NCI-H128 (cell line): ENCODE measurements at regions not wholly inside any gene's neighbourhood (a gene's known extent, or its start where the extent isn't known, plus 50 kb on each side); places are given as distances from the start of the nearest gene placed in this dataset.

Experiments
- DNase-seq: peaks from one replicate; lab custom pipeline; 2025; ENCODE audit not compliant: unreplicated experiment; lab: John Stamatoyannopoulos, UW

- no peak for DNase-seq
Observed at GRCh38 chr11:70623906-70624597, 225.7 kb downstream of the CTTN start.

- no peak for DNase-seq
Observed at GRCh38 chr11:70624598-70624993, 226.3 kb downstream of the CTTN start.

- DNase-seq, result no peak
Observed at GRCh38 chr11:70625051-70625450, 226.7 kb downstream of the CTTN start.

- DNase-seq, result no peak
Observed at GRCh38 chr11:70625582-70626518, 227.5 kb downstream of the CTTN start.

- DNase-seq, result no peak
Observed at GRCh38 chr11:70627219-70627618, 228.9 kb downstream of the CTTN start.

GRCh38 chr11:70628176-70628854 is 230.0 kb downstream of the CTTN start:
- DNase-seq, result no peak

GRCh38 chr11:70628855-70629844 is 230.8 kb downstream of the CTTN start:
- no peak for DNase-seq

- no peak for DNase-seq
Observed at GRCh38 chr11:70630068-70630467, 231.7 kb downstream of the CTTN start.

GRCh38 chr11:70630816-70631623 is 232.7 kb downstream of the CTTN start:
- DNase-seq, result no peak

GRCh38 chr11:70631624-70632047 is 233.3 kb downstream of the CTTN start:
- no peak for DNase-seq

GRCh38 chr11:70633610-70634009 is 235.3 kb downstream of the CTTN start:
- DNase-seq, result no peak

- DNase-seq, result no peak
Observed at GRCh38 chr11:70636659-70637058, 238.3 kb downstream of the CTTN start.

- DNase-seq, result no peak
Observed at GRCh38 chr11:70637186-70637800, 239.0 kb downstream of the CTTN start.

GRCh38 chr11:70637949-70638583 is 239.7 kb downstream of the CTTN start:
- DNase-seq, result no peak

- DNase-seq, result no peak
Observed at GRCh38 chr11:70640408-70640807, 242.1 kb downstream of the CTTN start.

- DNase-seq, result no peak
Observed at GRCh38 chr11:70641369-70641768, 243.0 kb downstream of the CTTN start.

- no peak for DNase-seq
Observed at GRCh38 chr11:70642266-70642665, 243.9 kb downstream of the CTTN start.

GRCh38 chr11:70643642-70644041 is 245.3 kb downstream of the CTTN start:
- no peak for DNase-seq
